GM23248 (cell line): ENCODE measurements at regions not wholly inside any gene's neighbourhood (a gene's known extent, or its start where the extent isn't known, plus 50 kb on each side); places are given as distances from the start of the nearest gene placed in this dataset.

Experiments used
- EZH2 ChIP-seq: fragments of 200-600 bp; sonication (generic); IDR thresholded peaks from 2 replicates; pipeline ENCODE4 v1.6.1; 2018; ENCODE audit warnings: antibody characterized with exemption, mild to moderate bottlenecking; ENCODE audit not compliant: insufficient read depth, poor library complexity, severe bottlenecking
- EZH2phosphoT487 ChIP-seq: fragments of 200-600 bp; sonication (generic); IDR thresholded peaks from 2 replicates; pipeline ENCODE4 v1.6.1; 2018; ENCODE audit warnings: antibody characterized with exemption, moderate library complexity, mild to moderate bottlenecking, low read depth; ENCODE audit not compliant: insufficient read depth

- TF ChIP-seq EZH2phosphoT487 (no peak), EZH2 (no peak)
Observed at GRCh38 chr16:51262428-51262827, 111.4 kb upstream of the SALL1 start.
